ENCODE measurements at regions not wholly inside any gene's neighbourhood (a gene's known extent, or its start where the extent isn't known, plus 50 kb on each side); places are given as distances from the start of the nearest gene placed in this dataset.
"Not testable (repeated sequence)": the region's sequence is repeated elsewhere in the genome, so short reads cannot be mapped to it uniquely, and the experiment has no call there.

DNA sequence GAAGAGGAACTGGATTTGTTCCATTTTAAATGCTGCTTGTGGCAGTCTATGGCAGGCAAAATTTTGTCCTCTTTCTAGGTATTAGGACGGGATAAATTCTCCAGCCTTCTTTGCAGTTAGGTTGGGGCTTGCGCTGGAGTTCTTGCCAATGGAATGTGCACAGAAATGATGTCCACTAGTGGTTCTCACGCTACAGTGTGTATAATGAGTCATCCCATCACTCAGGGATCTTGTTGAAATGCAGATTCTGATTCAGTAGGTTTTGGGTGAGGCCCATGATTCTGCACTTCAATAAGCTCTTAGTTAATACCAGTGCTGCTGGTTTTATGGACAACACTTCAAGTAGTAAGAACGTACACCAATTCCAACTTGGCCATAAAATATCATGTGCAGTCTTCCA, 317.6 kb upstream of the KLF4 start:
- peak; percentile 75 for DNase-seq (ENCODE audit: low spot score)

DNA sequence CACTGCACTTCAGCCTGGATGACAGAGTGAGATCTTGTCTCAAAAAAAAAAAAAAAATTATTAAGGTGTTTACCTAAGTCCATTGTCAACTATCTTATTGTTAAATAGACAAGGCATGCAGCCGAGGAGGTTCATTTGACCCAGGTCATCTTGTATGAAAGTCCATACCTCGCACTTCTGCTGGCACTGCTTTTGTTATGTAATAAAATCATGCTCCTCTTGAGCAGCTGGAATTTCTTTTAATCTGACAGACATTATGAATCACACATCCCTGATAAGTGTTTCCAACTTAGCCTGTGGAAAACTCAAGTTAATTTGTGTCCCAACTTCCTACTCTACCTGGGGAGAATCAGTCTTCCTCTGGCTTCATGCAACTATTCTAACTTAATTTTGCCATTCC, 315.6 kb upstream of the KLF4 start:
- DNase-seq (ENCODE audit: low spot score), result no peak

DNA sequence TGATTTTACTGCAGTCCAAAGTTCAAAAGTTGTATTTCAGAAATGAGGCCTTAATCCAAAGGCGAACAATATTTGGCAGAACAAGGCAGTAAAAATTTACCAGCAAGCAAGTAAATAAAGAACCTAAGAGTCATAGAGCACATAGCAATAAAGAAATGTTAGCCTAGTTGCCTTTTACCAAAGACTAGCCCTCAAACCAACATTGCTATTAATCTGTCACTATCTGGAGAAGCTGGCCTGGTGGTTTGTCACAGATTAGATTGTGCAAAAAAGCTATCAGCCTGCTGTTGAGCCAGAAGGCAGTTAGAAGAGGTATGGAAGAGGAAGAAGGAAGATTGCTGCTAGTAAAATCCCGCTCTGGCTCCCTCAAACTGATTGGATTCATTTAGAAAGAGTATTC, 304.7 kb upstream of the KLF4 start:
- DNase-seq (ENCODE audit: low spot score), result no peak

DNA sequence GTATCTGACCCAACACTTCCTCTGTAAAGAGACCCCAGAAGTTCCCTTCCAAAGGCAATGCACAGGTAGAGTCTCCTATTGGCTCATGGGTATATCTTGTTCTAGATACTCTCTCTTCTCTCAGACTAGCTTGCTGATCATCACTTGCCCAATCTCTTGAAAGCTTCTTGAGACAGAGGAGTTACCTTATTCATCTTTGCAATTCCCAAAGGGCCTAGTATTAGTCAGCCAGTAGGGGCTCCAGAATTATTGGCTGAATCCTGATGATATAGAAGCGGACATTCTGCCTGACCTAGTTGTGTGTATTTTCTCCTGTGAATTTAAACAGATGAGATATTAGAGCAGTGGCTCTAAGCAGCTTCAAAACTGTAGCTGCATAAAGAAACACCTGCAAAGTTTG, 304.0 kb upstream of the KLF4 start:
- no peak for DNase-seq (ENCODE audit: low spot score)

DNA sequence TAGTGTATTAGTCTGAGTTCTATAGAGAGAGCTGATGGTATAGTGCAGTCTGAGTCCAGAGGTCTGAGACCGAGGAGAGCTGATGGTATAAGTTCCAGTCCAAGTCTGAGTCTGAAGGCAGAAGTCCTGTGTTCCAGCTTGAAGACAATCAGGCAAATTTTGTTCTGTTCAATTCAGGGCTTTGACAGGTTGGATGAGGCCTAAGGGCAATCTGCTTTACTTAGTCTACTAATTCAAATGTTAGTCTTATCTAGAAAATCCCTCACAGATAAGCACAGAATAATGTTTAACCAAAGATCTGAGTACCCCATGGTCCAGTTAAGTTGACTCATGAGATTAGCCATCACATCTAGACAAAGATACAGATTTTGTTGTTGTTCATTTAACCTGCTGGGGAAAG, 303.0 kb upstream of the KLF4 start:
- DNase-seq (ENCODE audit: low spot score), result no peak

DNA sequence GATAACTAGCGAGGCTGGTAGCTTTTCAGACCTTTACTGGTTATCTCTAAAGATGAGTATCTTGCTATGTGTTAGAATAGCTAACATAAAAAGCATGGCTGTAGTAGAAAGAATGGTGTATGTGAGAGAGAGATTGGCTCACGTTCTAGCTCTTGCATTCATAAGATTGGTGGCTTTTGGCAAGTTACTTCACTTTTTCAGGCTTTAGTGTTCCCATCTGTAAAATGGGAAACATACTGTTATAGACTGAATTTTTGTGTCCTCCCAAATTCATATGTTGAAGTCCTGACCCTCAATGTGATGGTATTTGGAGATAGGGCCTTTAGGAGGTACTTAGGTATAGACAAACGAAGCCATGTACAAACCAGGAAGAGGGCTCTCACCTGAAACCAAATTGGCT, 302.4 kb upstream of the KLF4 start:
- DNase-seq (ENCODE audit: low spot score), result no peak

DNA sequence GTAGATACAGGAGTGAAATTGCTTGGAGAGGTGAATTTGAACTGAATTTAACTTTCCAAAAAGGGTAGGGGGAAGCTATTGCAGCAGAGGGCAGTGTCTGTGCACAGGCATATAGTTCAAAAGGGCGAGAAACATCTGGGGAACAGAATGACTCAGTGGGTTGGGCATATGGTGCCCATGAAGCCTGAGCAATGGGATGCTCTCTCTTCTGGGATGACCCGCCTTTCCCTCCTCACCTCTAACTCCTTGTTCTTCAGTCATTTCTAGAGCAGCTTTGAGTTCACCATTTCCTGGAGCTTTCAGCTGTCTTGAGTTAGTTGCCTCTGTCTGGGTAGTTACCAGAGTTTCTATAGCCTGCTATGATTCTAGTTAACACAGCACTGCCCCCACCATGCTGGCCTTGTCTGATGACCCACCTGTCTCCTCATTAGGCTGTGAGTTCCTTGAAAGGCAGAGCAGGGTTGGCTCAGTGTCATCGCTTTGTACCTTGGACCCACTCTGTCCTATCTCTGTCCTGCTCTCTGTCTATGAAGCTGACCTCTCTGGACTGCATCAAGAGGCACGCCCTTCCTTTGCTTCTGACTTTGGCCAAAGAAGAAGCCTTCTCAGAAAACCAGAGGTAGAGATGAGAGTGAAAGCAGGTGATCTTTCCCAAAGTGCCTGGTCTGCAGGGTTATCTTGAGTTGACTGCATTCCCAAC, 299.6 kb upstream of the KLF4 start:
- no peak for DNase-seq (ENCODE audit: low spot score)

DNA sequence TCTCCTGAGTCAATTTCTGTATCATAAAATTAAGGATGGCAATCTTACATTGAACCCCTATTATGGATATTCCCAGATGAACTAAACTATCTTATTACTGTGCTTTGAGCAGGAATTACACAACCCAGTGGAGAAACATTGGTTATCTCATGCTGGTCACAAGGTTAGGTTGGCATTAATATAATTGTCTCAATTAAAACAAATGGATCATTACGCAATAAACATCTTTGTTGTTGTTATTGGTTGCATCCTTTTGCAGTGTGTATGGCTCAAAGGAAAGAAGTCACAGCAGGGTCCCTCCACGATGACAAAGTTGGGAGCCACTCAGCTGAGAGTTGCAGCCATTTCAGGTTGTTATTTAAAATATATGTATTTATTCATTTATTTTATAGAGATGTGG, 297.0 kb upstream of the KLF4 start:
- DNase-seq (ENCODE audit: low spot score), result no peak

DNA sequence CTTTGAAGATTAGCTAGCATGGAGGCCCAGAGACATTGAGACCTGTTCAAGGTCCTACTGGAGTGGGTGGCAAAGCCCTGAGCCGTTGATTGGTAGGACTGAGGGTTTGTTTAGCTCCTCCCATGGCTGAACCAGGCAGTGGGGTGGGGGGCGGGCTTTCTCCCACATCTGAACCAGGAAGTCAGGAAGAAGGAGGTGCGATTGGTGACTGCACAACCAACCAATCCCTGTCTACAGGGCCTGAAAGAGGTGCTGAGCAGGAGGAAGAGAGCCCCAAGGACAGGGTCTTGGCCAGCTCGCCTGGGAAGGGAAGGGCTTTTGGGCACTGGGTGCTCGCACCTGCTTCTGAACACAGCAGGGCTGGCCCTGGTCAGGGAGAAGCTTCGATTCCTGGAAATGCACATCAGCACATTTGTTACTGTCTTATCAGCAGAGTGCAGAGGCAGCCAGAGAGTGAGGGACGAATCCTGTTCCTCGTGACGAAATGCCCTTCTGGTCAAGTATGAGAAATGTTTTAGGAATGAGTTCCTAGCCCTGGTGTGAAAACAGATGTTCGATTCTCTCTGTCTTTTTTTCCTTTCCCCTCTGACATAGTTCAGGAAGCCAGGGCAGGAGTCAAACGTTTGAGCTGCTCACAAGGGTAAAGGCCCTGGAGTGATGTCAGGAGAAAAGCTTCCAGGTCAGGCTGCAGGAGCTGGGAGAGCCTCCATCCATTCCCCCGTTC, 294.8 kb upstream of the KLF4 start:
- peak; percentile 85 for DNase-seq (ENCODE audit: low spot score)

DNA sequence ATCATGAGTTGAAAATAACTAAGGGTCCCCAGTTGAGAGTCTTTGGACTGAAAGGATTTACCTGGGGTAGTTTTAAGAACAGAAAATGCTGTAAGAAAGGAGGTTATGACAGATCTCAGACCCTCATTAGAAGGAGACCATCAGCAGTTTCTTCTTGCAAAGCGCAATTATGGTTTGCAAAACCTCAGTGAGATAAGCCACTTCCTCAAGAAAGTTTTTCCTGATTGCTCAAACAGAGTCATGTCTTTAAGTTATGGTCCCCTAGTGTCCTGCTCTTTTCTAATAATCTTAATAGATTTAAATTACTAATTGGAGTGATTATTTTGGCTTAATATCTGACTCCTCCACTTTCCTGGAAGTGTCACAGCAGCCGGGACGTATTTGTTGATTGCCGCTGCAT, 293.2 kb upstream of the KLF4 start:
- no peak for DNase-seq (ENCODE audit: low spot score)

DNA sequence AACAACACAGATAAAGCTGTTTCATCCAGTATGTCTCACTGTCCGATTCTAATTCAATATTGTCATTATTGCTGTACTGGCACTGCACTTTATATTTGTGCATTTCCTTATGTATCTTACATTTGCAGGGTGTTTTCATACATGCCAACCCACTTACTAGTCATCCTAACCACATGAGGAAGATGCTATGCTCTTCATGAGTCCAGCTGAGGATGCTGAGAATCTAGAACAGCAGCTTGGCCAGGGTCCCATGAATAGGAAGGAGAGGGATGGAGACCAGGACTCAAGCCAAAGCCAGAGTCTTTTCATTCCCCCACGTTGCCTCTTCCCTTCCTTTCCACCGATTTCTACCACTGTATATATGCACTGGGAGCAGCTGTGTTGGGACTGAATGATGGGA, 292.8 kb upstream of the KLF4 start:
- DNase-seq (ENCODE audit: low spot score), result peak; percentile 48

DNA sequence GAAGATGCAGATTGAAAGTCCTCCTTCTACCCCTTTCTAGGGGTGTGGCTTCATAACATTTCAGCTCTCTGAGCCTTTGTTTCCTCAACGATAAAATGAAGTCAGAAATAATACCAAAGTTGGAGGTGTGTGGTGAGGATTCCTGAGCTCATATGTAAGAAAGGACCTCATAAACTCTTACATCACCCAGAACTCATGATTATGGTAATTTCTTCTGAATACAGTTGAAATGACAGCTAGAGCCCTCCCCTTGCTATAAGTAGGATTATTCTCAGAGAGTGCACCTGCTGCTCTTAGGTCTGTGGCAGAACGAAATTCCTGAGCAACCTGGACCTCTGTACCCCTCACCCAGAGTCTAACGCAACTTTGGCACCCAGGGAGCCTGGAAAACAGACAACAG, 291.4 kb upstream of the KLF4 start:
- no peak for DNase-seq (ENCODE audit: low spot score)

DNA sequence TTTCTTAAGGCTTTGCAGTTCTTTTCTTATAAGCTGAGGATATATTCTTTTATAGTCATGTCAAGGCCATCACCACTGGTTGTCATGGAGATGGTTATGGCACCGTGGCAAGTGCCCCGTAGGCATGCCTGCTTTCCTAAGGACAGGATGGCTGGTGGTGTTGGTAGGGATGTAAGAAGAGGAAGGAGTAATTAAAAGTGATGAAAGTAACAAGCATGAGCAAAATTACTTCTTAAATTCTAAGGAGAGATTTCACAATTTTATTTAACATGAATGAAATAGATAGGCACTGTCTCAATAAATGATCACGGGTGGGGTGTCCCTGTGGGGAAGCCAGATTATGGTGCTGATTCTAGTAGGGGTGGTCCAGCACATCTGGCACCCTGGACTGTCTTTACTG, 290.2 kb upstream of the KLF4 start:
- no peak for DNase-seq (ENCODE audit: low spot score)

DNA sequence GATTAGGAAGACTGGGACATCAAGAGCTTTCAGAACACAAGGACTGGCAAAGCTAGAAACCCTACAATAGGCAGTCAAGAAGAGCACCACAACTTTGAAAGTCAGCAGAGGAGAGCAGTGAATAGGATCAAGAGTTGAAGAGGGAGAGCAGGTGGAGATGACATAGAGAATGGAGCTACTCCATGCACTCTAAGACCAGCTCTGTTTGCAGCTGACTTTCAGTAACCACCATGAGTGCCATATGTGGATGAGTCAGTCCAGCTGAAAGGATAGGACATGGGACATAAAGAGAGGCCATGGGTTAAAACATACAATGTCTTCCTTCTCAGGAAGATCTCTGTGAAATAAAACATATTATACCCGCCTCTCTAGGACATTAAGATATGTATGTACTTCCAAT, 289.1 kb upstream of the KLF4 start:
- no peak for DNase-seq (ENCODE audit: low spot score)

DNA sequence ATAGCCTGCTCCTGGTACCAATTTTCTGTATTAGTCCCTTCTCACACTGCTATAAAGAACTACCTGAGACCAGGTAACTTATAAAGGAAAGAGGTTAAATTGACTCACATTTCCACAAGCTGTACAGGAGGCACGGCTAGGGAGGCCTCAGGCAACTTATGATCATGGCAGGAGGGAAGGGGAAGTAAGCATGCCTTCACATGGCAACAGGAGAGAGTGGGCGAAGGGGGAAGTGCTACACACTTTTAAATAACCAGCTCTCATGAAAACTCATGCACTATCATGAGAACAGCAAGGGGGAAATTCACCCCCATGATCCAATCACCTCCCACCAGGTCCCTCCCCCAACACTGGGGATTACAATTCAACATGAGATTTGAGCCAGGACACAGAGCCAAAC, 284.5 kb upstream of the KLF4 start:
- DNase-seq (ENCODE audit: low spot score), result not testable (repeated sequence)

DNA sequence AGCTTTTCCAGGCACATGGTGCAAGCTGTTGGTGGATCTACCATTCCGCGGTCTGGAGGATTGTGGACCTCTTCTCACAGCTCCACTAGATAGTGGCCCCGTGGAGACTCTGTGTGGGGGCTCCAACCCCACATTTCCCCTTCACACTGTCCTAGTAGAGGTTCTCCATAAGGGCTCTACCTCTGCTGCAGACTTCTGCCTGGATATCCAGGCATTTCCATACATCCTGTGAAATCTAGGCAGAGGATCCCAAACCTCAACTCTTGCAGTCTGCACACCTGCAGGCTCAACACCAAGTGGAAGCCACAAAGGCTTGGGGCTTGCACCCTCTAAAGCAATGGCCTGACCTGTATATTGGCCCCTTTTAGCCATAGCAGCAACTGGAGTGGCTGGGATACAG, 283.4 kb upstream of the KLF4 start:
- no peak for DNase-seq (ENCODE audit: low spot score)

DNA sequence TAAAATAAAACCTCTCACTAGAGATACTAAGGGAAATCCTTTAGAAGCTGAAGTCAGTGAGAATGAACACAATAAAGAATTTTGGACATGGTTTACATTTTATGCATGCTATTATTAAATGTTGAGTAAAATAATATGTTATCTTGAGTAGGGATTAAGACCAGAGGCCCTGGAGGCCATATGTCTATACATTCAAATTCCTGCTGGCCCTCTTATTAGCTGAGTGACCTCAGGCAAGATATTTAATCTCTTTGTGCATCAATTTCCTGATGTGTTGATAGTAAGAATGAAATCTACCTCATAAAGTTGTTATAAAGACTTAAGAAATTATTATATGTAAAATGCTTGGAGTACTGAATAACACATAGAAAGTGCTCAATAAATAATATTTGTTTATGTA, 281.1 kb upstream of the KLF4 start:
- DNase-seq (ENCODE audit: low spot score), result no peak

DNA sequence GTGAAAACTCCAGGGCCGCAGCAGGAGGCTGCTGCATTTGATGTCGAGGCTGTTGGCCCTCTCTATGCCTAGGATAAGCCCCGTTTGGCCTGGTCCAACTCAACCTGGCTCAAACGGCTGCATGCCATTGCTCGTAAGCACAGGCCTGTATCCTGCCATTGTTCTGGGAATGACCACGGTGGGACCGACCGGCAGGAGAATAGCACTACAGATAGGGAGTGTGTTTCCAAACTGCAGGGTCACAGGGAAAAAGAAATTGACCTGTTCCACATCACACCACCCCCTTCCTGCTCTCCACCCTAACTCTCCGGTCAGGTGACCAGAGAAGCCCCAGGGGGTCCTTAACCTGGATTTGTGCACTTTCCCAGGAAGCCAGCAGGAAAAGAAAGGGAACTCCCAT, 278.7 kb upstream of the KLF4 start:
- DNase-seq (ENCODE audit: low spot score), result no peak

DNA sequence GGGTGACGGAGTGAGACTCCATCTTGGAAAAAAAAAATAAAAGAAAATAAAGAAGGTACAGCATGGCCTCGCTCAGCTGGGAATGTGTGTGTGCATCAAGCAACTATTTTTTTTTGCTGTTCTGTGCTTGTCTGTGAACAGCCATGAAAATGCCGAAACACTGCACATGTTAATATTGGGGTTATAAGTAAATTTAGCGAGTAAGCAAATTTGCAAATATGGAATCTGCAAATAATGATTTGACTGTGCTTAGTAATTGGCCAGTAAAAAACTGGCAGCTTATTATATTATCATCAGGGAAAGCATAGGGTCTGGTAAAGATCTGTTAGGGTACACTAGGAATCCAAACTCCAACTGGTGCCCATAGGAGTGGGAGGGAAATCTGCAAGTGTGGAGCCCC, 278.1 kb upstream of the KLF4 start:
- DNase-seq (ENCODE audit: low spot score), result no peak

DNA sequence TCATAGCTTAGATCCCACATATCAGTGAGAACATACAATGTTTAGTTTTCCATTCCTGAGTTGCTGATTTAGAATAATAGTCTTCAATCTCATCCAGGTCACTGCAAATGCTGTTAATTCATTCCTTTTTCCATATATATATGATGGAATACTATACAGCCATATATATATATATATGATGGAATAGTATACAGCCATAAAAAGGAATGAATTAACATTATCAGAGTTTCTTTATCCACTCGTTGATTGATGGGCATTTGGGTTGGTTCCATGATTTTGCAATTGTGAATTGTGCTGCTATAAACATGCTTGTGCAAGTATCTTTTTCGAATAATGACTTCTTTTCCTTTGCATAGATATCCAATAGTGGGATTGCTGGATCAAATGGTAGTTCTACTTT, 273.9 kb upstream of the KLF4 start:
- DNase-seq (ENCODE audit: low spot score), result not testable (repeated sequence)

DNA sequence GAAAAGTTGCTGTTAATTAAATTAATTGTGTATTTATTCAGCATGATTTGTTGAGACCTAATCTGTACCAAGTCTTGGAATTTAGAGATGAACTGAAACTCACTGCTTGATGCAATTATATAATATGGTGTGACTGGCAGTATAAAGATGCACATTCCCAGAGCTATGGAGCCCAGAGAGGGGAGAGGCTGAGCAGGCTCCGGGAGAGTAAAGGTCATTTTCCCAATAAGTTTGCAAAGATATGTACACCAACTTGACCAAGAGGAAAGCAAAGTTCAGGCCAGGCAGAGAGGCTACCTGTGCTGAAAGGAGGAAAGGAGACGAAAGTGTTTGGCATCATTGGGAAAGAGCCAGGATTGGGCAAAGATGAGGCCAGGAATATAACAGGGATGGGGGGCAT, 271.7 kb upstream of the KLF4 start:
- no peak for DNase-seq (ENCODE audit: low spot score)

DNA sequence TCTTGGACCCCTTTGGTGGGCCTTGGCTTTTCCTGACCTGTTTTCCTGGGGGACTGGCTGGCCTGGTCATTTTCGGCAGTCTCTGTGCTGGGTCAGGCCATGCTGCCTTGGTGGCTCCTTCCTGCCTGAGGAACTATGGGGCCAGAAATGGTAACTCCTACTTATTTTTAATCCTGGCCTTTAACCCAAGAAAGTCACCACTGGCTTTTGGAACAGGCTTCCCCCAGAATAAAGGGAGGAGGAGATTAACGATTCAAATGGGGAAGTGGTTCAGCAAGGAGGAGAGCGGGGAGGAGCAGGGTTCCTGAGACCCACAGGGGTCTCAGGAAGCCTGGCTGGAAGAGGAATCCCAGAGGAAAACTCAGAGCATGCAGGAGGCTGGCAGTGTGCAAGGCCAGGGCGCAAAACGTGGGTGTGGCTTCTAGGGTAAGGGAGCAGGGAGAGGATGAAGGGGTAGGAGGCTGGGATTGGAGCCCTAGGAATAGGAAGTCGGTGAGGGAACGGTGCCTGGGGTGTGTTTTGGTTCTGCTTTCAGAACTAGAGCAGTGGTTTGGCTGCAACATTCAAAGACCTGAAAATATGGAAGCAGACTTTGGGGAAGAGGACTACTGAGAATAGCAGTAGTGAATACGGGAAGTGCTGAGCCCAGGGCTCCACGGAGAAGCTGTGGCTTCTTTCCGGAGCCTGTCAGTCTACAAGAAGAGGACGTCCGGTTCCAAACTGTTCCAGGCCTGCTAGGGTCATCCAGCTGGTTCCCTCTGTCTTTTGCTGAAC, 271.1 kb upstream of the KLF4 start:
- no peak for DNase-seq (ENCODE audit: low spot score)

DNA sequence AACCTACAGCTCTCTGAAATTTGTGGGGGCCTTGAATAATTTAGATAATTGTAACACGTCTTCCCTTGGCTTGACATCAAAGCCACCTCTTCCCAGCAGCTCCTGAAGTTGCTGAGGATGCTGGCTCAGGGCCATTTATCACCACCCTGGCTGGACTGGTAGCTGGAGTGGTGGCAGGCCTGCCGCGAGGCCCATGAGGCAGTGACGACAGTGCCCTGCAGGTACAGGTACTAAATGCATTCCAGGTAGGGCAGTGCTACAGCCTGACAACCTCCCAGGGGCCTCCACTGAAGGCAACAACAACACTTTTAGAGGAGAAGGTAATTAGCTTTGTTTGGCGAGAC, 270.2 kb upstream of the KLF4 start:
- DNase-seq (ENCODE audit: low spot score), result no peak
